K562 (cell line): ENCODE measurements at regions not wholly inside any gene's neighbourhood (a gene's known extent, or its start where the extent isn't known, plus 50 kb on each side); places are given as distances from the start of the nearest gene placed in this dataset.
"Not testable (repeated sequence)": the region's sequence is repeated elsewhere in the genome, so short reads cannot be mapped to it uniquely, and the experiment has no call there.

Experiments used
- ATAC-seq: fragments of 200-7000 bp; cut with Tn5 transposase; 3 replicates; pipeline ENCODE4 v1.9.1; 2020; ENCODE audit warnings: moderate library complexity
- BruUV-seq: library from RNA; stranded (reverse); fragments of 400-500 nt; replicated peaks from 2 replicates; lab custom pipeline; 2021; lab: Mats Ljungman, UMichigan
- CTCF ChIA-PET: fragments of 300-600 bp; formaldehyde crosslinking; extraction: SDS; loops from one replicate; lab custom pipeline; 2021; ENCODE audit warnings: low intra/inter-chr PET ratio; lab: Yijun Ruan, JAX
- POLR2A ChIA-PET: fragments of 300-600, 350-650 bp; sonication (Branson Sonifier 250); formaldehyde crosslinking; extraction: SDS; loops from one replicate; lab custom pipeline; 2021; ENCODE audit warnings: antibody characterized with exemption, inconsistent platforms; lab: Yijun Ruan, JAX
- DNase-seq, 4 experiments: peaks; one replicate each; pipeline versions ENCODE4 v3.0.0 to v3.0.0-alpha.2; 2011 to 2018; ENCODE audit warnings: low spot score in 3 of 4, mixed read lengths in 3 of 4; ENCODE audit errors: extremely low read depth in 1 of 4
- FAIRE-seq: peaks from 2 replicates; lab custom pipeline; 2011; peaks lifted over from hg19 to GRCh38; lab: Jason Lieb, UNC
- H2AFZ ChIP-seq: 2 replicates; pipeline ENCODE4 v1.6.0; 2011; ENCODE audit warnings: low read depth, low read length, control low read depth, inconsistent platforms
- H3K27ac ChIP-seq: fragments of 200-600 bp; 3 replicates; pipeline ENCODE4 v1.8.0; 2011; ENCODE audit warnings: low read depth, mild to moderate bottlenecking, control low read depth, inconsistent platforms, low read length, moderate library complexity, mixed read lengths; ENCODE audit errors: extremely low read depth
- H3K27me3 ChIP-seq, 2 experiments: fragments of 300-600 bp in 1 of 2; 2 replicates in 1 of 2; 3 replicates in 1 of 2; pipeline versions ENCODE4 v1.6.0 to v1.8.0; 2011; ENCODE audit warnings: inconsistent platforms in 2 of 2, low read length in 2 of 2, mild to moderate bottlenecking in 1 of 2, mixed read lengths in 1 of 2, moderate library complexity in 1 of 2; ENCODE audit not compliant: control insufficient read depth in 2 of 2, insufficient read depth in 2 of 2
- H3K36me3 ChIP-seq: fragments of 300-600 bp; 3 replicates; pipeline ENCODE4 v1.8.0; 2011; ENCODE audit warnings: mild to moderate bottlenecking, low read length, inconsistent platforms; ENCODE audit not compliant: control insufficient read depth, insufficient read depth
- H3K4me1 ChIP-seq, 2 experiments: fragments of 200-600 bp in 1 of 2; replicated peaks in 1 of 2; 2 replicates in 1 of 2; 3 replicates in 1 of 2; pipeline versions ENCODE4 v1.5.1 to v1.8.0; 2011; ENCODE audit warnings: inconsistent platforms in 2 of 2, low read length in 2 of 2, mild to moderate bottlenecking in 1 of 2, mixed read lengths in 1 of 2, moderate library complexity in 1 of 2; ENCODE audit not compliant: control insufficient read depth in 2 of 2, insufficient read depth in 2 of 2
- H3K4me2 ChIP-seq: 2 replicates; pipeline ENCODE4 v1.6.1; 2011; ENCODE audit warnings: low read length, control low read depth, inconsistent platforms, mixed read lengths; ENCODE audit not compliant: insufficient read depth
- H3K4me3 ChIP-seq: fragments of 200-600 bp; sonication (generic), shearing (Covaris generic); 2 replicates; pipeline ENCODE4 v1.5.1; 2016; ENCODE audit warnings: control low read depth, inconsistent platforms
- H3K79me2 ChIP-seq: fragments of 200-600 bp; 3 replicates; pipeline ENCODE4 v1.8.0; 2011; ENCODE audit warnings: low read length, inconsistent platforms; ENCODE audit not compliant: control insufficient read depth, insufficient read depth
- H3K9ac ChIP-seq, 2 experiments: 2 replicates each; pipeline versions ENCODE4 v1.6.0 to v1.6.1; 2011; ENCODE audit warnings: low read depth in 2 of 2, low read length in 2 of 2, control low read depth in 1 of 2, inconsistent platforms in 1 of 2, mild to moderate bottlenecking in 1 of 2, mixed read lengths in 1 of 2; ENCODE audit not compliant: insufficient read depth in 1 of 2
- H3K9me1 ChIP-seq: one replicate; pipeline ENCODE4 v1.6.0; 2011; ENCODE audit warnings: inconsistent platforms, mild to moderate bottlenecking, low read length, moderate library complexity; ENCODE audit not compliant: control insufficient read depth, insufficient read depth
- H3K9me3 ChIP-seq: replicated peaks from 2 replicates; pipeline ENCODE4 v1.5.1; 2011; ENCODE audit warnings: low read depth, low read length, inconsistent platforms; ENCODE audit not compliant: control insufficient read depth, insufficient read depth
- H4K20me1 ChIP-seq: replicated peaks from 2 replicates; pipeline ENCODE4 v1.6.1; 2011; ENCODE audit warnings: low read length, inconsistent platforms, mixed read lengths; ENCODE audit not compliant: control insufficient read depth, insufficient read depth
- ID3 ChIP-seq, 2 experiments: fragments of 250-450 bp in 1 of 2; fragments of 450-650 bp in 1 of 2; sonication (Bioruptor Pico) in 1 of 2; IDR thresholded peaks; 2 replicates each; pipeline versions ENCODE4 v1.6.1 to v1.8.0; 2016 to 2021; ENCODE audit warnings: mild to moderate bottlenecking in 2 of 2, moderate library complexity in 2 of 2, missing compliant biosample characterization in 1 of 2, missing genetic modification characterization in 1 of 2
- KLF13 ChIP-seq: fragments of 450-650 bp; IDR thresholded peaks from 2 replicates; pipeline ENCODE4 v1.6.1; 2016; ENCODE audit warnings: missing genetic modification characterization, low read depth, mild to moderate bottlenecking, missing compliant biosample characterization, moderate library complexity, borderline replicate concordance
- POLR2B ChIP-seq: fragments of 450-650 bp; IDR thresholded peaks from 2 replicates; pipeline ENCODE4 v1.6.1; 2018; ENCODE audit warnings: low read depth; ENCODE audit not compliant: partially characterized antibody
- SIX5 ChIP-seq, 2 experiments: IDR thresholded peaks; 2 replicates each; pipeline ENCODE4 v1.6.1; 2011; ENCODE audit warnings: low read length in 2 of 2, borderline replicate concordance in 1 of 2, low read depth in 1 of 2, mild to moderate bottlenecking in 1 of 2, moderate library complexity in 1 of 2; ENCODE audit not compliant: insufficient read depth in 1 of 2
- TBP ChIP-seq: optimal IDR thresholded peaks from 2 replicates; pipeline ENCODE3; 2011; ENCODE audit warnings: low read depth, low read length, improper control_type of control experiment
- ZBTB34 ChIP-seq: fragments of 250-450 bp; sonication (Bioruptor Pico); IDR thresholded peaks from 2 replicates; pipeline ENCODE4 v1.8.0; 2021; ENCODE audit warnings: mild to moderate bottlenecking, moderate library complexity
- ZNF121 ChIP-seq: sonication (generic); formaldehyde crosslinking; conservative IDR thresholded peaks from 2 replicates; pipeline ENCODE4 v1.8.0; 2022; ENCODE audit warnings: missing genetic modification reagents
- ZNF174 ChIP-seq: fragments of 250-450 bp; sonication (Bioruptor Pico); IDR thresholded peaks from 2 replicates; pipeline ENCODE4 v1.4.0; 2020; ENCODE audit warnings: mild to moderate bottlenecking
- ZNF311 ChIP-seq: fragments of 250-450 bp; sonication (Bioruptor Pico); IDR thresholded peaks from 2 replicates; pipeline ENCODE4 v1.4.0; 2020; ENCODE audit warnings: mild to moderate bottlenecking, moderate library complexity
- WGBS: fragments of 100-300 bp; shearing (Covaris generic); methylation state at CpG from one replicate; pipeline ENCODE4 v1.1.6; 2016; ENCODE audit warnings: low coverage, mixed read lengths; ENCODE audit not compliant: insufficient coverage; ENCODE audit errors: missing lambda C conversion rate; 5-methylcytosine and 5-hydroxymethylcytosine counted together
- in situ Hi-C: fragments of 300-500 bp; cut with MboI; formaldehyde crosslinking; loops from 4 replicates; pipeline ENCODE4 v1.15.0; 2018; ENCODE audit warnings: inconsistent platforms, mixed read lengths
- intact Hi-C: fragments of 100-400 bp; cut with micrococcal nuclease; formaldehyde crosslinking; loops from 2 replicates; pipeline ENCODE4 v1.14.2; 2022
- TF ChIP-seq, protein P1 (sequence below): sonication (generic); formaldehyde crosslinking; IDR thresholded peaks from 2 replicates; pipeline ENCODE4 v1.8.1; 2023; ENCODE audit warnings: mild to moderate bottlenecking, missing genetic modification reagents
- TF ChIP-seq, protein P2 (sequence below): fragments of 250-450 bp; sonication (Bioruptor Pico); IDR thresholded peaks from 2 replicates; pipeline ENCODE4 v1.8.0; 2021; ENCODE audit warnings: moderate library complexity, mild to moderate bottlenecking, inconsistent platforms

- DNase-seq, H3K36me3 ChIP-seq, BruUV-seq, H3K4me3 ChIP-seq, H3K27ac ChIP-seq, FAIRE-seq, H3K9ac ChIP-seq, POLR2A ChIA-PET, H3K27me3 ChIP-seq, H3K9me1 ChIP-seq, H3K4me2 ChIP-seq, H4K20me1 ChIP-seq, in situ Hi-C loops, H3K9me3 ChIP-seq, CTCF ChIA-PET, H3K4me1 ChIP-seq, ATAC-seq, H3K79me2 ChIP-seq, H2AFZ ChIP-seq, intact Hi-C loops: not testable (repeated sequence)
- 5% methylated on average over 12 of the region's 18 CpGs for WGBS
Observed at GRCh38 chr14:83639505-83639875, 1890.5 kb upstream of the FLRT2 start.

- Histone ChIP-seq H2AFZ (no peak overlapping the region), H3K4me3 (no peak overlapping the region), H3K36me3 (no peaks in the 10 kb centered on the region), H3K27ac (no peak overlapping the region), H3K27me3 (no peaks in the 10 kb centered on the region), H3K9ac (no peak overlapping the region), H3K9me3 (no peaks in the 10 kb centered on the region), H3K4me1 (no peaks in the 10 kb centered on the region), H3K79me2 (no peaks in the 10 kb centered on the region), H4K20me1 (no peaks in the 10 kb centered on the region), H3K4me2 (no peak overlapping the region), H3K9me1 (no peaks in the 10 kb centered on the region)
- POLR2A ChIA-PET: interaction anchor here (0.7 kb wide), 1 partner anchor 119 kb away, joined by 3 read pairs; no protein-coding TSS in a partner anchor
- intact Hi-C loops: no loop called here
- 14% methylated on average over 1 of the region's 1 CpG for WGBS
- FAIRE-seq (no peak), ATAC-seq (no peak), DNase-seq (no peak)
- in situ Hi-C loops: no loop called here
- CTCF ChIA-PET: no interaction called here
- no TSS peak for BruUV-seq
- TF ChIP-seq KLF13 (tag) (no peak), ZNF311 (no peak), POLR2B (no peak), ID3 (CRISPR knock-in tag; IDR thresholded peaks at IDR 0.05) (no peak), ID3 (tag; IDR thresholded peaks at IDR 0.05) (no peak), TBP (no peak), ZBTB34 (CRISPR knock-in tag) (no peak), SIX5 (IDR thresholded peaks at IDR 0.05; ENCODE audit: borderline replicate concordance in 1 of 2, insufficient read depth in 1 of 2, low read depth in 1 of 2, low read length in 2 of 2) (no peak), ZNF121 (CRISPR knock-in tag) (no peak), ZNF174 (no peak)
- TF ChIP-seq, protein P1, sequence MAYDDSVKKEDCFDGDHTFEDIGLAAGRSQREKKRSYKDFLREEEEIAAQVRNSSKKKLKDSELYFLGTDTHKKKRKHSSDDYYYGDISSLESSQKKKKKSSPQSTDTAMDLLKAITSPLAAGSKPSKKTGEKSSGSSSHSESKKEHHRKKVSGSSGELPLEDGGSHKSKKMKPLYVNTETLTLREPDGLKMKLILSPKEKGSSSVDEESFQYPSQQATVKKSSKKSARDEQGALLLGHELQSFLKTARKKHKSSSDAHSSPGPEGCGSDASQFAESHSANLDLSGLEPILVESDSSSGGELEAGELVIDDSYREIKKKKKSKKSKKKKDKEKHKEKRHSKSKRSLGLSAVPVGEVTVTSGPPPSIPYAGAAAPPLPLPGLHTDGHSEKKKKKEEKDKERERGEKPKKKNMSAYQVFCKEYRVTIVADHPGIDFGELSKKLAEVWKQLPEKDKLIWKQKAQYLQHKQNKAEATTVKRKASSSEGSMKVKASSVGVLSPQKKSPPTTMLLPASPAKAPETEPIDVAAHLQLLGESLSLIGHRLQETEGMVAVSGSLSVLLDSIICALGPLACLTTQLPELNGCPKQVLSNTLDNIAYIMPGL: no peak
- TF ChIP-seq, protein P2, sequence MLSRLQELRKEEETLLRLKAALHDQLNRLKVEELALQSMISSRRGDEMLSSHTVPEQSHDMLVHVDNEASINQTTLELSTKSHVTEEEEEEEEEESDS: no peak
Observed at GRCh38 chr14:83646228-83646627, 1883.7 kb upstream of the FLRT2 start.
